Left lobe of liver (tissue), 2 donors: ENCODE measurements at regions not wholly inside any gene's neighbourhood (a gene's known extent, or its start where the extent isn't known, plus 50 kb on each side); places are given as distances from the start of the nearest gene placed in this dataset.
"Not testable (repeated sequence)": the region's sequence is repeated elsewhere in the genome, so short reads cannot be mapped to it uniquely, and the experiment has no call there.

Experiments
- ATAC-seq: fragments of 200-7000 bp; cut with Tn5 transposase; one replicate; pipeline ENCODE4 v1.9.1; 2020; ENCODE audit warnings: mild to moderate bottlenecking, moderate library complexity
- DNase-seq: peaks from one replicate; pipeline ENCODE4 v3.0.0-alpha.2; 2020; ENCODE audit warnings: low spot score
- donor health status: DM: no; HTN: no; CAD: no; lungs with moderate emphysema.
- donor health status: DM: no; HTN: yes; CAD: no.

GRCh38 chr20:56689318-56689717, 60.2 kb downstream of the TFAP2C start:
- no peak for ATAC-seq
- no peak for DNase-seq

DNA sequence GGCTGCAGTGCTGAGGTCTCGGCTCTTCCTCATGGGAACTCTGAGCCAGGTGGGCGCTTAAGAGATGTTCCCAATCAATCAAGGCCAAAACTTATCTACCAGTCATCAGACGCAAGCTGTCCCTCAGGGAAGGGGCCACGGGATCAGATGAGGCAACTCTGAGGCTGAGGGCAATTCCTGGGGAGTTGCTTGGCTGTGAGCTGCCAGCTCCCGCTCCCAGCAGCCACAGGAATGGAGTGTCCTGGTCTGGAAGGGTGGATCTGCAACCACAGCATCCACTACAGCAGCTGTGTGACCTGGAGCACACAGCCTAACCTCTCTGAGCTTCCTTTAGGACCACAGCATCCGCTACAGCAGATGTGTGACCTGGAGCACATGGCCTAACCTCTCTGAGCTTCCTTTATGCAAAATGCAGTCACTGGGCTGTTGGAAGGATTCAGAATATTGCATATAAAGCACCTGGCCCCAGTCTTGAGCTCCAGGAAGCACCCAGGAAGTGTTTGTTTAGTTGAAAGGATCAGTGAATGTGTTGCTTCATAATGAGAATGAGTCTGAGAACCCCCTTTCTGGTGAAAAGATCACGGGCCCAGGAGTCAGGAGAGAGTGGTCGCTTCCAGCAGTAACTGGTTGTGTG, 60.9 kb downstream of the TFAP2C start:
- DNase-seq (no peak), ATAC-seq (no peak)

- no peak for DNase-seq
- no peak for ATAC-seq
Measured at GRCh38 chr20:56690531-56691175, 61.5 kb downstream of the TFAP2C start.

GRCh38 chr20:56691325-56691998, 62.4 kb downstream of the TFAP2C start:
- ATAC-seq (no peak), DNase-seq (no peak)

GRCh38 chr20:56693217-56693616, 64.1 kb downstream of the TFAP2C start:
- no peak for DNase-seq
- ATAC-seq: no peak

DNA sequence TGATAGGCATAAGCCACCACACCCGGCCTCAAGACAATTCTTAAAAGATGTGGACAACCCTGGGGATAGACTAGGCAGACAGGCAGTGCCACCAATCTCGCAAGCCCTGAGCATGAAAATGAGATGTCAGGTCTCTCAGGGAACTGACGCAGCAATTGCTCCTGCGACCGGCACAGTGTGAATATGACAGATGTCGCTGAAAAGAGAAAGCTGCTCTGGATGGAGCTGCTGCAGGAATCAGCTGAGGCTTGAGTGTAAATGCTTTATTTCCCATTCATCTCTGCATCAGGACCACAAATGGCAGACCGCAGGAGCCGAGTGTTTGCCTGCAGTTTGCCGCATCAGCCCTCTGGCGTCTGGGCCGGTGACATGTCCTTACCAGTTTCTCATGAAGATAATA, 68.4 kb downstream of the TFAP2C start:
- DNase-seq (no peak), ATAC-seq (no peak)

DNA sequence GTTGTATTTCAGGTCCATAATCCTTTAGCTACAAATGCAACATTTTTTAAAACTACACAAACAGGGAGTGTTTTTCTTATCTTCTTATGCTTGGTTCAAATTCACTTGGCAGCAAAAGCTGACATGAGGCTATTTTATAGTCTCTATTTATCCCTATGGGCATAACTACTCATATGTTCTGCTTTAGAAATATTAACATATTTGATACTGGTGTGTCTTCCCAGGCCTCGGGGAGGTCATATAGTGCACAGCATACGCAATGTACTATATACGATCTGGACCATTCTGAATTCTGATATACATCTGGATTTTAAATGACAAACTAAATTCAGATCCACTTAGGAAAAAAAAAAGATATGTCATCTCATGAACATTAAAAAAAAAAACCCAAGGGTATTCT, 69.2 kb downstream of the TFAP2C start:
- ATAC-seq (no peak), DNase-seq (no peak)

DNA sequence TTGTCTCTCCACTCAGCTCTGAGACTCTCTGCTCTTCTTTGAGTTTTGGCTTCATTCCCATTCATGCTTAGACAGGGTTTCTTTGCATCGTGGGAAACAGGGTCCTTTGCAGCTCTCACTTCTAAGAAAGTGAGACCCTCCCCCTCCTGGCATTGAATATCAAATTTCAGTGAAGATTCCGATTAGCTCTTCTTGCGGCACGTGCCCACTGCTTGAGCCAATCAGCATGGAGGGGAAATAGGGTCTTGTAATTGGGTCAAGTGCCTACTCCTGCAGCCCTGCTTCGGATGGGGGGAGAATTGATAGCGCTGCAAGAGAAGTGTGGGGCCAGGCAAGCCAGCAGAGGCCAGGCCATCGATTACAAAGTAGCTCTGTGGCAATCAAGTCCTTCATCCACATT, 69.6 kb downstream of the TFAP2C start:
- DNase-seq: no peak
- no peak for ATAC-seq

DNA sequence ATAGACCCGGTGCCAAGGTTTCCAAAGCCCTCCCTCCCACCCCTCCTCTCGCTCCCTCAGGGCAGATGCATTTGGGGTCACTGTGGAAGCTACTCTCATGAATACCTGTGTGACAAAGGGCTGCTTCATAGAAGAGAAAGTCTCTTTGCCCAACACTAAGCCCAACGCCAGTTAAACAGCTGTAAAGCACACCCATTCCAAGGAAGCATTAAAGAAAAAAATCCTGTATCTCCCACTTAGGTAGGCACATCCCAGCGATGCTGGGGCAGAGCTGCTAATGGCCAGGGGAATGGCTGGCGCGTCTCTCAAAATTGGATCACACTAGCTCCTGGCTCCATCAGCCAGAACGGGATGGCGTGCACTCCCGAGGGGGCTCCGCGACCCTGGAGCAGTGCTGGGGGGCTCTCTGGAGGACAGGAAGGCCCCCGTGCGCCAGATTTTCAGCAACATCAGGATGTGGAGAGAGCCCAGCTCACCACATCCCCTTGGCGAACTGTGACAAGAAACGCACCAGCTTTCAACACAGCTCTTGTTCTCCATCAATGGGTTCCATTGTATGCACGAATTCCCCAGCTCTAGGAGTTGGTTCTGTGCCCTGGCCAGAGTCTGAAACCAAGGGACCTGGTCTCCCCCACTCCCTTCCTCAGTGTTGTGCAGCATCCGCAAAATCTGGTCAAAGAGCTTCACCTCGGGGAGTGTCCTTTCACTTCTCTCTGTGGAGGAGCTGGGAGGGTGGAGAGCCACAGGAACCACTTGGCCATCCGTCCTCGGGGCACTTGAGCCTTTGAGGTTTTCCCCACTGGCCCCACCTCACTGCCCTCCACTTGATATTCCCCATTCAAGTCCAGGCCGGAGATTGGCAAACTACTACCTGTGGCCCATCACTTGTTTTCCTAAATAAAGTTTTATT, 74.1 kb downstream of the TFAP2C start:
- DNase-seq: no peak
- no peak for ATAC-seq

DNA sequence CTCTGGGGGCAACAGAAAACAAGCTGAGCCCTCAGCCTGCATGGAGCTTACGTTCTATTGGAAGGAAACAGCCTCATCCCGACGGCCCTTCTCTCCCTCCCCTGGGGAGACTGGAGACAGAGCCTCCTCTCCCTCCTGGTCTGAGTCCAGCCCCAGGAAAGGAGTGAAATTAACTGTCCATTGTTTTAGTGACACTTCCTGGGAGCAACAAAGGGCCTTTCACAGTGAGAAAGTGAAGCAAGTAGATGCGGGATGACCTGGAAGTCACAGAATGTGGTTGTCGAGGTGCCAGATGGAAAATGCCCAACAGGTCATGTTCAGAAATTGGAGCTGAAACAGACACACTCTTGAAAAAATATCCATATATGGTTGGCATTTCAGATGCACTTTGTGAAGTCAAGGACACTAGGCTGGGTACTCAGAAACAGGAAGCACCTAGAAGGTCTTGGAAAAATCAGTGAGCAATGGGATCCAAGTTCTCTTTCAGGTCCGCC, 77.8 kb downstream of the TFAP2C start:
- ATAC-seq: no peak
- DNase-seq: no peak

DNA sequence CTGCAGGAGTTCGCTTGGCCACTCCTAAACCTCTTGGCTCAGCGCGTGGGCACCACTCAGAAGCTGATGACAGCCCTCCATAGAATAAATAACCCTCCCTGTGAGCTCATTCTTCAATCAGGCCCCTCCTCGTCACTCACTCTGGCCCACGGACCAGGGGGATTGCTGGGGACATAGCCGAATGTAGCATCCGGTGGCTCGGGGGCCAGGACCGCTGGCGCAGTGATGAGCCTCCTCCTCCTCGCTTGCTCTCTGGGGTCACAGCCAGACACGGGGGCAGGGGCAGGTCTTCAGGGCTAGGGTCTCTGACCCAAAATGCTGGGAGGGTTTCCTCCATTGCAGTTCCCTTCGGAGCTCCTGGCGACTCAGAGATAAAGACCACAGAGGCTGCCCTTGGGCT, 79.9 kb downstream of the TFAP2C start:
- DNase-seq: no peak
- ATAC-seq: no peak

DNA sequence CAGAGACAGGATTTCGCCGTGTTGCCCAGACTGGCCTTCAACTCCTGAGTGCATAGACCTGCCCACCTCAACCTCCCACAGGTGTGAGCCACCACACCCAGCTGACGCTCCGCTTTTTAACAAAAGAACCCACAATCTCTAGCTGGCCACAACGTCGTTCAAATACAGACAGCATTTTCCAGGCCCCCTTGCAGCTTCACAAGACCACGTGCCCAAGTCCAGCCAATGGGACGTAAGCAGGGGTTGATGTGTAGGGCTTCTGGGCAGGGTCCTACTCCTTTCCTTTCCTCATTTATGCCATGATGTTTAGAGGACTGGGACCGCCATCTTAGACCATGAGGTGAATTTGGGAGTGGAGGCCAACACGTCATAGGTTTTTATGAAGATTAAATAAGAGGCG, 81.0 kb downstream of the TFAP2C start:
- ATAC-seq: no peak
- no peak for DNase-seq

GRCh38 chr20:56710577-56710976, 81.5 kb downstream of the TFAP2C start:
- DNase-seq: not testable (repeated sequence)

GRCh38 chr20:56711018-56711417, 81.9 kb downstream of the TFAP2C start:
- no peak for ATAC-seq
- no peak for DNase-seq

More at GRCh38 chr20:56710577-56710976, 81.5 kb downstream of the TFAP2C start:
- not testable (repeated sequence) for ATAC-seq

DNA sequence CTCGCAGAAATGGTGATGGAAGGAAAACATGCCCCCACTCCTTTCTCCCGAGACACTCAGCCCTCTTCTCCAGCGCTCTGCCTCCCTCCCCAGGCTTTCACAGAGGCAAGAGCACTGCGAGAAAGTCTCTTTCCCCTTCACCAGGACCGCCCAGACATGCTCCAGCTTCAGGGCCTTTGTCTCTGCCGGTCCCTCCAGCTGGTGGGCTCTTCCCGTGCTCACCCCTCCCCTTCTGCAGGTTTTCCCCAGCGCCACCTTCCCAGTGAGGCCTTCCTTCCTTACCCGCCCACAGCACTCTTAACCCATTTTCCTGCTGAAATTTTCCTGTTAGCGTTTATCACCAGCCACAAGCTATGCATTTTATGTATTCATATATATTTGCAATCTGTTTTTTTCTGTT, 86.2 kb downstream of the TFAP2C start:
- ATAC-seq (no peak), DNase-seq (no peak)

DNA sequence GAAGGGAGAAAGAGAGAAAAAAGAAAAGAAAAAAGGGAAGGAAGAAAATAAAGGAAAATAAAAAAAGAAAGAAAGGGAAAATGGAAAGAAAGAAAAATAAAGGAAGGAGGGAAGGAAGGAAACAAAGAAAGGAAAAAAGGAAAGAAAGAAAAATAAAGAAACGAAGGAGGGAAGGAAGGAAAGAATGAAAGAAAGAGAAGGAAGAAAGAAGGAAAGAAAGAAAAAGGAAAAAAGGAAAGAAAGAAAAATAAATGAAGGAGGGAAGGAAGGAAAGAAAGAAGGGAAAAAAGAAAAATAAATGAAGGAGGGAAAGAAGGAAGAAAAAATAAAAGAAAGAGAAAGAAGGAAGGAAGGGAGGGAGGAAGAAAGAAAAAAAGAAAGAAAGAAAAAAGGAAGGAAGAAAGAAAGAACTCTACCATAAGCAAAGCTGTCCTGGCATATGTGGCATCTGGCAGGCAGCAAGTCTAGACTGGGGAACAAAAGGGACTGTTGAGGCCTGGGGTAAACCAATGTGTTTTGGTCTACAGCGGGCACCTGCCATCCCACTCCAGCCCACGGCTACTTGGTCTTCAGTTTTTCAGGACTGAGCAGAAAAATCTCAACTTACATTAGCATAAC, 86.9 kb downstream of the TFAP2C start:
- no peak for DNase-seq
- ATAC-seq: no peak

- DNase-seq: no peak
- no peak for ATAC-seq
Measured at GRCh38 chr20:56716806-56717205, 87.7 kb downstream of the TFAP2C start.

- DNase-seq (no peak), ATAC-seq (no peak)
Measured at GRCh38 chr20:56718816-56719215, 89.7 kb downstream of the TFAP2C start.

GRCh38 chr20:56720620-56721213, 91.6 kb downstream of the TFAP2C start:
- DNase-seq (no peak), ATAC-seq (no peak)

GRCh38 chr20:56722042-56722441, 92.9 kb downstream of the TFAP2C start:
- ATAC-seq (no peak), DNase-seq (no peak)
